Spinal cord (tissue), 9 donors: ENCODE measurements at regions not wholly inside any gene's neighbourhood (a gene's known extent, or its start where the extent isn't known, plus 50 kb on each side); places are given as distances from the start of the nearest gene placed in this dataset.

Experiments
- DNase-seq, 6 donors: peaks; one replicate each; pipeline versions ENCODE4 v3.0.0 to v3.0.0-alpha.2; 2013 to 2015; ENCODE audit warnings: low spot score in 6 of 6, low read depth in 4 of 6
- H3K27ac ChIP-seq: one replicate; pipeline ENCODE4 v1.5.1; 2013; ENCODE audit warnings: low read depth, low read length, control low read depth
- H3K27me3 ChIP-seq: one replicate; pipeline ENCODE4 v1.6.1; 2013; ENCODE audit warnings: low read length; ENCODE audit not compliant: control insufficient read depth, insufficient read depth
- H3K36me3 ChIP-seq: one replicate; pipeline ENCODE4 v1.6.1; 2013; ENCODE audit warnings: low read length; ENCODE audit not compliant: control insufficient read depth, insufficient read depth
- H3K4me1 ChIP-seq: one replicate; pipeline ENCODE4 v1.6.1; 2013; ENCODE audit warnings: low read length; ENCODE audit not compliant: control insufficient read depth, insufficient read depth
- H3K4me3 ChIP-seq: one replicate; pipeline ENCODE4 v1.5.1; 2013; ENCODE audit warnings: low read depth, low read length, control low read depth
- H3K9me3 ChIP-seq: one replicate; pipeline ENCODE4 v1.6.1; 2013; ENCODE audit warnings: low read length; ENCODE audit not compliant: control insufficient read depth, insufficient read depth
- WGBS: methylation state at CpG from one replicate; pipeline ENCODE4 v1.1.5; 2013; ENCODE audit warnings: missing lambda C conversion rate; ENCODE audit not compliant: insufficient coverage; 5-methylcytosine and 5-hydroxymethylcytosine counted together
- donor health status: healthy.

DNA sequence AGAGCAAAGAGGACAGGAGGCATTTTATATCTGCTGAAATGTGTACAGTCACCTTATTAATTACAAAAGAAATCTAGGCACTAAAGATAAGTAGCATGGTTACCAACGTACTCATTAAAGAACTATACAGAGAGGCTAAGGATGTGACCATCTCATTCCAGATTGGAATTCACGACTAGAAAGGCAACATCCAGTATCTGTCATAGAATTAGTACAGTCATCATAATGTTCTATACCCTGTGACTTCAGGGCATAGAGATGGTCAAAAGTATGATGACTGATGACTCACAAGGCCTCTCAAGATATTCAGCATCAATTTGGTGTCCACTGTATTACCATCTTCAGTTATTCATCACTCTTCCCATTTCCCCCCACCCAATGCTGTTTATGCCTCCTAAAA, 144.0 kb upstream of the PLEKHG7 start:
- no peak overlapping the region for H3K27ac ChIP-seq
- no peaks in the 10 kb centered on the region for H3K4me1 ChIP-seq
- WGBS, result no CpG with 5 or more reads among the region's 2 CpGs
- H3K36me3 ChIP-seq, result no peaks in the 10 kb centered on the region
- DNase-seq, result no peak
- H3K9me3 ChIP-seq, result no peaks in the 10 kb centered on the region
- H3K4me3 ChIP-seq, result no peak overlapping the region
- H3K27me3 ChIP-seq, result no peaks in the 10 kb centered on the region

DNA sequence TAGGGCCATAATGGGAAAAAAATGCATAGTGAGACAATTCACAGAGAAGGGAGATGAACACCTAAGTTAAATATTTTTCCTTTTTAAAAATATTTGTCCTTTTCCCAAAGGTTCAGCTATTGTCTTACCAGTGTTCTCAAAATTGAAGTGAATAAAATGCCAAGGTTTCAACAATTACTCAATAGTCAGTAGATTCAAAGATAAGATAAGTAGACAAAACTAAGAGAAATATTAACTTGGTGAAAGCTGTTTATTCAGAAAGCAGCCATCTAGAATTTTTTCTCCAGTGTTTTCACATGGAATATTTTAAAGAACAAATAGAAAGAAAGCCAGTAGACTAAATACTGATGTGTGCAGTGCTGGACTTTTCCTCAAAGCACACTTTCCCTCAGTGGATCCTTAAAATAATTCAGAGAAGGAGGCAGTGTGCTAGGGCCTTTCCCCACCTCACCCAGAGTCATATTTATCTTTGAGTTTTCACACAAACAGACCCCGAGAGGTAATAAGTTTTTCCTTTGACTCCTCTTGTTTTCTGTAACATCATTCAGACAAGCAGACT, 144.5 kb upstream of the PLEKHG7 start:
- Histone ChIP-seq H3K27me3 (no peaks in the 10 kb centered on the region), H3K27ac (no peak overlapping the region), H3K4me1 (no peaks in the 10 kb centered on the region), H3K4me3 (no peak overlapping the region), H3K9me3 (no peaks in the 10 kb centered on the region), H3K36me3 (no peaks in the 10 kb centered on the region)
- WGBS, result no CpG with 5 or more reads among the region's 1 CpG
- DNase-seq, result no peak

DNA sequence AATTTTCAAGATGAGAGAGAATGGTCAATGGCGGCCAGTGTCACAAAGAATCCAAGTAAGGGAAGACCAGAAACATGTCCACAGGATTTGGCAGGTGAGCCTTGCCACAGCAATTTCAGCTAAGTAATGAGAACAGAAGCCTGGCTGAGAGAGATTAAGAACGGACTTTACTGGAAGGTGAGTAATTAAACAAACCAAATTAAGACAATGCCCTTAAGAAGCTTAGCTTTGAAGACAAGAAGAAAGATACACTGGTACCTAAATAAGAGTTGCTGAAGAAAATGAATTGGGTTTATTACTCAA, 145.4 kb upstream of the PLEKHG7 start:
- no peak for DNase-seq
- no peaks in the 10 kb centered on the region for H3K27me3 ChIP-seq
- no peaks in the 10 kb centered on the region for H3K9me3 ChIP-seq
- no peak overlapping the region for H3K27ac ChIP-seq
- no peak overlapping the region for H3K4me3 ChIP-seq
- no peaks in the 10 kb centered on the region for H3K36me3 ChIP-seq
- 100% methylated on average over 1 of the region's 2 CpGs for WGBS
- no peaks in the 10 kb centered on the region for H3K4me1 ChIP-seq

DNA sequence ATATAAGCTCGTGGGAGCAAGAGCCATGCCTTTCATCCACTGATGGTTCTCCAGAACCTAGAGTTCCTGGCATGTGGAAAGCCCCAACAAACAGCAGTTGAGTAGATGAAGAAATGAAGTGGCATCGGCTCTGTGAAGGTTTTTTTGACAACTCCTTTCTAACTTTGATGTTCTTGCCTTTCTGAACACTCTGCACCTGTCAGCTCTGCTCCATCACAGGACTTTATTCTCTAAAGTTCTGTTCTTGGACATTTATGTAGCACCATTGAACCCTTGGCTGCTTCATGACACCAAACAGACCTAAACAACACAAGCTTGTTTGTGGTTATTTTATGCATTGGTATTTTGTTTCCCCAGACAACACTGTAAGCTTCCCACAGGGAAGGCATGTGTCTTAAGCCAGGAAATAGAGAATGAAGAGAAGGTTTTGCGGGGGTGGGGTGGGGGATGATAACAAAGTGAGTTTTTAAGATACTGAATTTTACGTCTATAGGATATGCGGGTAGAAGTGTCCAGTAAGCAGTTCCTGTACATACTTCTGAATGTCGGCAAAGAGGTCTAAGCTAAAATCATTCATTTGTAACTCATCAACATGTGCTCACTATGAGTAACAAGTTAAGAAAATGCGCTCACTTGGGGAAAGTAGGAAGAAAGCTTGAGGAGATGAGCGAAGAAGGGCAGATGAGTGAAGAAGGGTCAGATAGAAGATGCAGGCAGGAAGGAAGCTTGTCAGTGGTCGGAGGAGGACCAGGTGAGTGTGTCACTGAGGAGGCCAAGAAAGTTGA, 146.0 kb upstream of the PLEKHG7 start:
- Histone ChIP-seq H3K27ac (no peak overlapping the region), H3K27me3 (no peaks in the 10 kb centered on the region), H3K4me1 (no peaks in the 10 kb centered on the region), H3K36me3 (no peaks in the 10 kb centered on the region), H3K9me3 (no peaks in the 10 kb centered on the region), H3K4me3 (no peak overlapping the region)
- WGBS, result 98% methylated on average over 5 of the region's 9 CpGs
- no peak for DNase-seq

DNA sequence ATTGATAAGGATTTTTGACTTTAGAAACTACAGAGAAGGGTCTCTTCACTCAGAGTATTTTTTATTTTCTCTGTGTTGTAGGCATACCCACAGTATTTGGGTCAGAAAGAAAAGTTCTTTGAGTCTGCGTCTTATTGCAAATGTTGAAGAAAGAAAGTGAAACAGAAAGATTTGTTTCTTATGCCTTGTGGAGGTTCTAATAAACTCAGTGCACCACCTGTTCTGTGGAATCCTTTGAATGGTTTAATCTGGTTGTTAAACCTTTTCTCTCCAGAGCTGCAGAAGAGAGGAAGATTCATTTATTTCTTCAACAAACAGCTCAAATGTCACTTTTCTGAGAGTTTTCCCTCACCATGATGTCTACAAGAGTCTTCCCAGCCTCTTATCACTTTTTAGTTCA, 146.6 kb upstream of the PLEKHG7 start:
- H3K4me3 ChIP-seq, result no peak overlapping the region
- H3K9me3 ChIP-seq, result no peaks in the 10 kb centered on the region
- no peak overlapping the region for H3K27ac ChIP-seq
- 100% methylated on average over 1 of the region's 1 CpG for WGBS
- no peaks in the 10 kb centered on the region for H3K27me3 ChIP-seq
- H3K36me3 ChIP-seq, result no peaks in the 10 kb centered on the region
- H3K4me1 ChIP-seq, result no peaks in the 10 kb centered on the region
- DNase-seq, result no peak

DNA sequence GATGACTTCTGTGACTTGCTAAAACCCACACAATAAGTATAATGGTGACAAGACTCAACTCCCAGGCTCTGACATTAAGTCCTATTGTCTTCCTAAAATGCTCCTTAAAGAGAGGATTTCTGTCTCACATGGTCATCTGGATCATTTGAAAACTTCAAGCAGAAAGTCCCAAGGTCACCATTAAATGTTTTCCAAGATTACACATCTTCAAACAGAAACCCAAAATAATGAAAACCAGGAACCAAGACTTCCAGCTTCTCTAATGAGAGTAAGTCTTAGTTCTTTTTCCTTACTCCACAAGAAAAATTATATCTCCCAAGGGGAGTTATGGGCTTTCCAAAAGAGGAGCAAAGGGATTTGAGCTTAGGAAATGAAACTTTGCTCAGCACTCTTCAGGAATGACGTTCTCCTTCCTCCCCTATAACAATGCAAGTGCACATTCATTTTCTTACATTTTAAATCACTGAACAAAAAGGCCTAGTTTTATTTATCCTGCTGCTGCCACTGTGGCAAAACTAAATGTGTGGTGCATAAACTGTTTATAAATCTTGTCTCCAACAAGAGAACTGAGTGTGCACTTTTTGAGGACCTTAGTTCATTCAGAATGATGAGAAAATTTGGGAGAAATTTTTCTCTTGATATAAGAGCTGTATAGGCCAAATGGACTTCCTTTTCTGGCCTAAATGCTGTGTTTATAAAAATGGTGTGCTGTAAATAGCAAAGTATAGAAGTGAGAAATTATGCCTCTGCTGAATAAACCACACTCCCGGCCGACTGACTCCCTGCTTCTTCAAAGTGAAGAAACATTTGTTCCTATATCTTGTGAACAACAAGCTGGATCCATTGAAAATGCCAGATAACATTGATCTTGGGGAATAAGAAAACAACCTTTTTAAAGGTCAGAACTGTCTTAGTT, 148.4 kb upstream of the PLEKHG7 start:
- DNase-seq, result no peak
- no peaks in the 10 kb centered on the region for H3K9me3 ChIP-seq
- no CpG with 5 or more reads among the region's 3 CpGs for WGBS
- H3K4me1 ChIP-seq, result no peaks in the 10 kb centered on the region
- no peaks in the 10 kb centered on the region for H3K36me3 ChIP-seq
- H3K4me3 ChIP-seq, result no peak overlapping the region
- no peaks in the 10 kb centered on the region for H3K27me3 ChIP-seq
- H3K27ac ChIP-seq, result no peak overlapping the region

DNA sequence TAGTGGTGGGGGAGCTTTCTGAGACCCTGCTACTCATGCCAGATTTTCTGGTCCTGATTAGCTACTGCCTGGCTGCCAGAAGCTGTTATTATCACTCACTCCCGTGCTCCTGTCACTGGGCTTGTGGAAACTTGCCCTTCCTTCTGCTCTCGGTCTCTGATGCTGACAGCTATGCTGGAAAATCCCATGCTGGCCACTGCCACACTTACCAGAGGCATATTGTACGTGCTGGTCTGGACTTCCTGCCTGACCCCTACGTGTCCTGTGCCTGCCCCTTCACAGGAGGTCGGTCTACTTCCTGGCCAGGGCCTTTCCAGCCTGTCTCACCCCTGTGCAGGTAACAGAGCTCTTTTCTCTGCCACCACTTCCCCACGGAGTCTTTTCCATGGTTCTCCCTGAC, 149.4 kb upstream of the PLEKHG7 start:
- no peaks in the 10 kb centered on the region for H3K27me3 ChIP-seq
- H3K36me3 ChIP-seq, result no peaks in the 10 kb centered on the region
- WGBS, result 78% methylated on average over 6 of the region's 6 CpGs
- no peak overlapping the region for H3K27ac ChIP-seq
- H3K4me3 ChIP-seq, result no peak overlapping the region
- no peaks in the 10 kb centered on the region for H3K9me3 ChIP-seq
- H3K4me1 ChIP-seq, result no peaks in the 10 kb centered on the region
- no peak for DNase-seq

DNA sequence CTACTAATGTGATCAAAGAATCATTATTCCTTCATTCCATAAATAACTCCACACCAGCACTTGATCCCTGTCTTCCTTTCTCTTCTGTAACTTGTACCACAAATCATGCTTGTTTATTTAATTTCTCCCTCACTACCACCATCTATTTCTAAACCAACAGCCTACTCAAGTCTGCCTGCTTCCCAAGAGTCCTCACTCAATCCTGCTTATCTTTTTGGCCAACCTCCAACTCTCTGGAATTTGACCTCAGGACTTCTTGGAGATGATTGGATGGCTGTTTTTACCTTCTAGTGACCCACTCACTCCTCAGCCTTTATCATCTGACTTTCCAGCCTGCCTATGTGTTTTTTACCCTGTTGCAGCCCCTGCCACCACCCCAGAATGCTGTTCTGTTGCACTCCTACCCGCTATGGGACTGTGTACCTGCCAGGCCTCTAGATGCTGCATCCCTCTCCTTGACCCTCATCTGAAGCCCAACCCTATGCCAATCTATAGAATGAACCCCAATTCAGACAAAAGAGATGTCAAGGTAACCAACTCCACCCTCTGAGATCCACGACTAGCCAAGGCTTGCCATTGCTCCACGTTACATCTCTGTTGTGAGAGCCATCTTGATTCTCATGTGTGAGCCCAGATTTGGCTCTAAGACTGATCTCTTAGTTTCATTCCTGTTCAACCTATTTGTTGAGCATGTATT, 150.2 kb upstream of the PLEKHG7 start:
- Histone ChIP-seq H3K4me3 (no peak overlapping the region), H3K27me3 (no peaks in the 10 kb centered on the region), H3K27ac (no peak overlapping the region), H3K4me1 (no peaks in the 10 kb centered on the region), H3K9me3 (no peaks in the 10 kb centered on the region), H3K36me3 (no peaks in the 10 kb centered on the region)
- WGBS, result 98% methylated on average over 3 of the region's 3 CpGs
- DNase-seq, result no peak

DNA sequence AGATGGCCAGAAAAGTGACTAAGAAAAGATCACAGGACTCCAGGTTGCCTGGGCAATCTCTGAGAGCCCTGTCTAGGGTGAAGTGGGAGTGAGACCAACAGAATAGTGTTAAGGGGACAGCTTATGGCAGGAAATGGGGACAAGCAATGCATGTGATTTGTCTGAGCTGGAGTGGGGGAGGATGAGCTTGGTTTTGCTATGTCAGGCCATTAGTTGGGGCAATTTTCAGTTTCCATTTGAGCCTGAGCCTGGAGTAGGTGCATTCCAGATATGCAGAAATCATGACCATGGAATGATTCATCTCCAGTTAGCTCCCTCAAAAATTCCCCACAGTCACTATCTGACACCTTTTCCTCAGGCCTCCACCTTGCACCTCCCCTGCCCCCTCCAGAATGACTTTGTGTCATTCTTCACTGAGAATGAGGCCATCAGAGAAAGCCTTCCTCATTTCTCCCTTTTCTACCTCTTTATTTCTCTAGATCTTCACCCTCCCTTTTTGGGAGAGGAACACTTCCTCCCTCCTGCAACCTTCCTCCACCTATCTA, 150.9 kb upstream of the PLEKHG7 start:
- no peaks in the 10 kb centered on the region for H3K27me3 ChIP-seq
- H3K4me1 ChIP-seq, result no peaks in the 10 kb centered on the region
- no peaks in the 10 kb centered on the region for H3K9me3 ChIP-seq
- H3K36me3 ChIP-seq, result no peaks in the 10 kb centered on the region
- DNase-seq, result no peak
- H3K27ac ChIP-seq, result no peak overlapping the region
- no peak overlapping the region for H3K4me3 ChIP-seq
